D341Med (cell line): ENCODE measurements at regions not wholly inside any gene's neighbourhood (a gene's known extent, or its start where the extent isn't known, plus 50 kb on each side); places are given as distances from the start of the nearest gene placed in this dataset.

Experiments
- DNase-seq: peaks from one replicate; pipeline ENCODE4 v3.0.0; 2012; ENCODE audit warnings: low spot score

DNA sequence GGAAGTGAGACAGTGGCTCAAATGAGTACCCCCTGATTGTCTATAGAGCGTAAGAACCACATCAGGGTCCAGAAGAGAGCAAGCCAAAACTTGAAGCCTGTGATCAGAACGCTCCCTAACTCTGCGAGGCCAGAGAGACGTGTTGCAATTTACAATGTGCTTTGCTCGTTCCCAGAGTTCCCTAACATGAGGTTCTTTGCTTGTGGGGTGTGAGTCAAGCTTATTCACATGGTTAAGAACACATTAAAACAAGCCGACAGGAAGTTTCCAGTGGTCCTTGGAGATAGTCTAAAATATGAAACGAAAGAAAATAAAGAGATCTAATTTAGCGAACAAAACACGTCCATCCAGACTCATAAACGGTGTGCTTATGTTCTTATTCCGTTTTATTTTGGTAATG, 702.3 kb downstream of the TRIML1 start:
- no peak for DNase-seq

GRCh38 chr4:188854436-188854835, 715.2 kb downstream of the TRIML1 start:
- no peak for DNase-seq

GRCh38 chr4:188858696-188859095, 719.5 kb downstream of the TRIML1 start:
- DNase-seq = no peak

DNA sequence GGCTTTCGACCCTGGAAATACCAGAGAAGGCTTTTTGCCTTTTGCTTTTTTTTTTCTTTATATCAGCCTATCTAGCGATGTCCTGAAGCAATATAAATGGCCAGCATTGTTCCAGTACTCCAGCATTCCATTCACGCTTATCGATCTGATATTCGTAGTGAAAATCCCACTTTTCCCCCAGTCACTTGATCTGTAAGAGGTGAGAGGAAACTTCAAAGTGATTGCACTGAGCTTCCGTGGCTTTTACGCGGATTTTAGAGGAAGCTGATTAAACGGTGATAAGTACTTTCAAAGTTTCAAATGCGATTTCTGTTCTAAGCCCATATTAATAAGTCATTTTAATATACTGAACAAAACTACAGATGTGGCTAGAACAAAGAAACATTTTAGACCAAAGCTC, 725.5 kb downstream of the TRIML1 start:
- DNase-seq = no peak

GRCh38 chr4:188867796-188868195, 728.6 kb downstream of the TRIML1 start:
- DNase-seq = no peak

- no peak for DNase-seq
Observed at GRCh38 chr4:188869581-188869980, 730.3 kb downstream of the TRIML1 start.

- DNase-seq = no peak
Observed at GRCh38 chr4:188872809-188873208, 733.6 kb downstream of the TRIML1 start.

DNA sequence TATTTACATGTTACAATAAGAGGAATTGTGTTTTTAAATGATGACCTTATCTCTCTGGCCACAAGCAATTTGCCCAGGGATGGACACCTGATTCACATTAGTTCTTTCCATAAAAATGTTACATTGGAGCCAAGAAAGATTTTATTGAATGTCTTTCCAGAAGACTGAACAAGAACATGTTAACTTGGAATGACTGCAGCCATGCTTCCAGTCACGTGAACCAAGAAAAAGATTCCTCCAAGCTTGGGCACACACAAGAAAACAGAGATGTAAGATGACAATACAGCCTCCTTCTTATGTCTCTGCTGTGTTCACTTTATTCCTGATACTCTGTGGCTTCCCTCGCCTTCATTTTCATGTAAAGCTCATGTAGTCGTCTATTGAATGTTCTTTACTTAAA, 737.6 kb downstream of the TRIML1 start:
- no peak for DNase-seq

DNA sequence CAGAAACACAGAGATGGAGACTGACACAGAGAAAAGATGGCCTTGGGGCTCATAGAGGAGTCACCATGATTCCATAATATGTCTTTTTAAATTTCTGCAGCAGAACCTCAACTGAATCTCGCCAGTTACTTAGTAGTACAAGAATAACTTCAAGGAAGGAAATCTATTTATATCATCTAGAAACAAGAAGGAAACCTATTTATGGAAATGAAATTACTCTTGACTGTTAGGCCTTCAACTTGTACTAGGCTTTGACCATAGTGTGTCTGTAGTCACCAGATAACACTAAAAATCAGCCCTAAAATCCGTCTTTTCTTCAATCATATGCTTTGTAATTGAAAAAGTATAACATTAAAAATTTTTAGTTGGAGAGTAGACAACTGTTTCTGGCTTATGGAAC, 740.4 kb downstream of the TRIML1 start:
- DNase-seq = no peak

DNA sequence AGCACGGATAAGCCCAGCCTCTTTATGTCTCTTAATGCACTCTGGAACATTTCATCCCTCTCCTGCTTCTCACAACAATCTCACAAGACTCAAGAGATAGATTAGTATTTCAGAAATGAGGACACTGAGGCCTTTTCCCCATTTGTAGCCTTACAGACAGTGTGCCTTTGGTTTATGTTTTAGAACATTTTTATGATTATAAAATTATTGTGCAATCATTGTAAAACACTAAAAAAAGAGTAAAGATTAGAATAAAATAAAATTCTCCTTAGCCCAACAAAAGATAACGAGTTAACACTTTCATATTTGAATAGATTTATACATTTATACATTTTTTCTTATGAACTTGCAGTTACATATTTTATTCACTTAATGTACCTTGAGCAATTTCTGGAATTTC, 748.7 kb downstream of the TRIML1 start:
- DNase-seq = no peak

GRCh38 chr4:188892837-188893236, 753.6 kb downstream of the TRIML1 start:
- no peak for DNase-seq

GRCh38 chr4:188903986-188904385, 764.7 kb downstream of the TRIML1 start:
- no peak for DNase-seq

GRCh38 chr4:188904617-188905016, 765.4 kb downstream of the TRIML1 start:
- no peak for DNase-seq

DNA sequence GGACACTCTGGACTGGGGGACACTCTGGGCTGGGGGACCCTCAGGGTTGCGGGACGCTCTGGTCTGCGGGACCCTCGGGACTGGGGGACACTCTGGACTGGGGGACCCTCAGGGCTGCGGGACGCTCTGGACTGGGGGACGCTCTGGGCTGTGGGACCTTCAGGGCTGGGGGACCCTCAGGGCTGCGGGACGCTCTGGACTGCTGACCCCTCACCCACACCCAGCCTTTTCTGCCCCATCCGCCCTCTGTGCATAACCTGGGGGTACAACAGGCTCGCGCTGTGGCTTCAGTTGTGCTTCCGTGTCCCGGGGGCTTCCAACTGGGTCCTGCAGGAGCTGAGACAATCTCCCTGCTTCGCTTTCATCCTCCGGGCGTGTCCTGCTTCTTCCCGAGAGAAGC, 766.0 kb downstream of the TRIML1 start:
- no peak for DNase-seq

DNA sequence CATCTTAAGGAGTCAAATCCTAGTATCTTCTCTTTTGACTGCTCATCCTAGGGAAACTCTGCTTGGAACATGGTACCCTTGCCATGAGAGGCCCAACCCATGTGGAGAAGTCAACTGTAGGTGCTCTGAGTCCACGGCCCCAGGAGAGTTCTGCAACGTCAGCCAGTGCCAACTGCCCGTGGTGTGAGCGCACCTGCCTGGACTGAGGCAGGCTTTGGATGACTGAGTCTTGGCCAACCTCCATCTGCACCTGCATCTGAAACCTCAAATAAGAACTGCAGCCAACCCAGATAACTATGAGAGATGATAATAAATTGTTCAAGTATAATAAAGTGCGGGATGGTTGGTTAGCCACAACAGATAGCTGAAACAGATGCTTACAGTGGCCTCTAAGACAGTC, 772.0 kb downstream of the TRIML1 start:
- DNase-seq = no peak

GRCh38 chr4:188911707-188912106, 772.5 kb downstream of the TRIML1 start:
- DNase-seq = no peak

- no peak for DNase-seq
Observed at GRCh38 chr4:188915175-188915574, 775.9 kb downstream of the TRIML1 start.

DNA sequence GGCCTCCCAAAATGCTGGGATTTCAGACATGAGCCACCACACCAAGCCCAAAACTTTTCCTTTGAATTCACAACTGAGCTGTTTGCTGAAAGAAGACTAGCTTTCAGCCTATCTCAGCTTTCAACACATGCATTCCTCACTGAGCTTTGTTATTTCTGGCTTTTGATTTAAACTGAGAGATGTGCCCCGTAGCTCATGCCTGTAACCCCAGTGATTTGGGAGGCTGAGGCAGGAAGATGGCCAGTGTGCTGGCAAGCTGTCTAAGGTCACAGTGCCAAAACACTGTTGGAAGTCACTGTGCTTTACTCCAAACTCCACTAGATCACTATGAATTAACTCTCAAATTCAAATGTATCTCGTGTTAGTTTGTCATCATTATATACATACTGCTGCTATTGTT, 779.5 kb downstream of the TRIML1 start:
- DNase-seq = no peak

- no peak for DNase-seq
Observed at GRCh38 chr4:188930822-188931221, 791.6 kb downstream of the TRIML1 start.

DNA sequence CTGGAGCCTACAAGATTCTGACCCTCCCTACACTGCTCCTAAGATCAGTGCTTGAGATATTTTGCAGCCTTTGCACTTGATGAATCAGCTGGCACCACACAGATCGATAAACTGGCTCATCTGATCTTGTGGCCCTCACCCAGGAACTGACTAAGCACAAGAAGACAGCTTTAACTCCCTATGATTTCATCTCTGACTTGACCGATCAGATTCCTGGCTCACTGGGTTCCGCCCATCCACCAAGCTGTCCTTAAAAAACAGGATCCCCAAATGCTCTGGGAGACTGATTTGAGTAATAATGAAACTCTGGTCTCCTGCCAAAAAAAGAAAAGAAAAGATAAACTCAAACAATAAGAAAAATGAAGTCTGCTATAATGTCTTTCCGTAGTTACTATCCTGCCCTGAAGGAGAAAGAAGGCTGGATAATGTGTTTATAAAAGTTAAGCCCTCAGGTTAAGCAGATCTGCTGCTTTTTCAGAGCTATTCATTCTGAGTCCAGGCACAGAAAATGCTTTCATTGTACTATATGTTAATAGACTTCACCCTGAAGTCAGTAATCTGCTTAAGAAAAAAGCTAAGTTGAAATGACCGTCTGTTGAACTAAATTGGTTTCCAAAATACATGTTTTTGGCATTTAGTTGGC, 795.2 kb downstream of the TRIML1 start:
- DNase-seq = no peak

DNA sequence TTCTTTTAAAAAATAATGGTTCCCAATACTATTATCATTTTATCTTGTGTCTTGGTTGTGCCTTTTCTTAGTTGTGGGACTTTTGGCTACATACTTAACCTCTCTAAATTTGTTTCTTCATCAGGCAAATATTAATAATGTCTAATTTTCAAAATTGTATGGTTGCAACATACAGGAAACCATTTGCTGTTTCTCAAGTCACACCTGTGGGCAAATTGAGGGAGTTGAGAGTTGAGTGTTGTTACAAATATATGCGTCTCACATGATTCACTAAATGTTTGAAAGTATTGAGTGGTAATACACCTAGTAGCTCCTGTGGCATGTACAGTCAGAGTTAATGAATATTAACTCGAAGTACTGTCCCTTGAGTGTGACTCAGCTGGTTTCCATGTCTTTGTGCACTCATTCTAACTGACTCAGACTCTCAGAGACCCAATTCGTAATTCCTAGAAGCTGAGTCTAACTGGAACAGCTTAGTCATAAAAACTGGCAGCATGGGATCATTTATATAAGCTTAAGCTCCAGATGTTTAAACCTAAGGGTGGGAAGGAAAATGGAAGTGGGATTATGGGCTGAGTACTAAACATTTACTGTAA, 802.4 kb downstream of the TRIML1 start:
- peak; percentile 29 for DNase-seq

DNA sequence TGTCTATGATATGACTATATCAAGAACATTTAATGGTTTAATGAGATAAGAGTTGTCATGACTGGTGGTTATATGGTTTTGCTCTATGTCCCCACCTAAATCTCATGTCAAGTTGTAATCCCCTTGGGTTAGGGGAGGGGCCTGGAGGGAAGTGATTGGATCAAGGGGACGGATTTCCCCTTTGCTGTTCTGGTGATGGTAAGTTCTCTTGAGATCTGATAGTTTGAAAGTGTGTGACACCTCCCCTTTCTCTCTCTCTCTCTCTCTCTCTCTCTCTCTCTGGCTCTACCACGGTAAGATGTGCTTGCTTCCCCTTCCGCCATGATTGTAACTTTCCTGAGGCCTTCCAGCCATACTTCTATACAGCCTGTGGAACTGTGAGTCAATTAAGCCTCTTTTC, 803.4 kb downstream of the TRIML1 start:
- no peak for DNase-seq

DNA sequence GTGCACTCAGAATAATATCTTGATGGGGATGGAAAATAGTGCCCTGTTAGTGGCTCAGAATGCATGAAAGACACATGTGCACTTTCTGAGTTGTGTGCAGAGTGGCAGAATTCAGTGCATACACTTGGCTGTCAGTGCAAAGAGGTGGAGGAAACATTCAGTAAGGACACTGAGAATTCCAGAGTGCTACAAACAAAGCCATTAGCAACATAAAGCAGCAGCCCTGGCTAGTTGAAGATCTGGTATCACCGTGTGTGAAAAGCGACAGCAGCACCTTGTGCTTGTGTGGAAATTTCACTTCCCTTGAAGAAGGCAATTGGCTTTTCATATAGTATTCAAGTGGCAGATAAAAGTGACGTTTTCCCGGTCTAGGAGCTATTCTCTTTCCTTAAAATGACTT, 810.4 kb downstream of the TRIML1 start:
- DNase-seq = no peak

DNA sequence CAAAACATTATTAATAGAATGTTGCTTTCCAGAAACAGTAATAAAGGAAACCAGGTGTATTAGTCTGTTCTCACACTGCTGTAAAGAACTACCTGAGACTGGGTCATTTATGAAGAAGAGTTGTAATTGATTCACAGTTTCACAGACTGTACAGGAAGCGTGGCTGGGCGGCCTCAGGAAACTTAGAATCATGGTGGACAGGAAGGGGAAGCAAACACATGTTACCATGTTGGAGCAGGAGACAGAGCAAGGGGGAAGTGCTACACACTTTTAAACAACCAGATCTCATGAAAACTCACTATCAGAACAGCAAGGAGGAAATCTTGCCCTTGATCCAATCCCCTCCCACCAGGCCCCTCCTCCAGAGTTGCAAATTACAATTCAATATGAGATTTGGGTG, 815.8 kb downstream of the TRIML1 start:
- DNase-seq = no peak
